GM04503 (cell line): ENCODE measurements at regions not wholly inside any gene's neighbourhood (a gene's known extent, or its start where the extent isn't known, plus 50 kb on each side); places are given as distances from the start of the nearest gene placed in this dataset.

Source experiments
- DNase-seq: peaks from one replicate; pipeline ENCODE4 v3.0.0-alpha.2; 2012; ENCODE audit warnings: low read depth

DNA sequence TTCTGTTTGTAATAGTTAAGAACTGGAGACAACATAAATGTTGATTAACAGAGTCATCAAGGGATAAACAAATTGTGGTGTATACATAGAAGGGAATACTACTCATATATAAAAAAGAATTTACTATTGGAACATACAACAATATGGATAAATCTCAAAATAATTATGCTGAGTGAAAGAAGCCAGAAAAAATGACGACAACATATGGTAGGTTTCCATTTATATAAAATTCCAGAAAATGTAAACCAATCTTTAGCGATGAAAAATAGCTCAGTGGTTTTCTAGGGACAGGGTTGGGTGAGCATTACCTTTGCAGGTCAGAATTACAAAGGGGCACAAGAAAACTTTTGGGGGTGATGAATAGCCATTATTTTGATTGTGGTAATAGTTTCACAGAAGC, 431.6 kb downstream of the PTPRU start:
- no peak for DNase-seq

DNA sequence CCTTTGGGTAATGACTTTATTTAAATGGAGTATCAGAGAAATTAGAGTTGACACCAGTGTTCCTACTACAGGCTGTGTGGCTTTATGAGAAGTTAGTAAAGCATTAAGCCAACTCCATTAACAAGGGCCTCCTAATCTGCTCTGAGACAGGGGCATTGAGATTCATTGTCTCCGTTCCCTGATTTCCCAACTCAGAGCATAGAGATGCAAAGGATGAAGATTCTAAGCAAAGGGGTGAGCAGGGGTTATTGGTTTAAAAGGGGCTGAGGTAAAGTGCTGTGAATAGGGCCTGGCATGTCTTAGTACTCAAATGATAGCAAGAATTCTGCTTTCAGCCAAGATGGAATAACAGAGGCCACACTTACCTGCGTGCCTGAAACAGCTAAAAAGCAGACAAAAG, 428.4 kb downstream of the PTPRU start:
- DNase-seq: no peak

DNA sequence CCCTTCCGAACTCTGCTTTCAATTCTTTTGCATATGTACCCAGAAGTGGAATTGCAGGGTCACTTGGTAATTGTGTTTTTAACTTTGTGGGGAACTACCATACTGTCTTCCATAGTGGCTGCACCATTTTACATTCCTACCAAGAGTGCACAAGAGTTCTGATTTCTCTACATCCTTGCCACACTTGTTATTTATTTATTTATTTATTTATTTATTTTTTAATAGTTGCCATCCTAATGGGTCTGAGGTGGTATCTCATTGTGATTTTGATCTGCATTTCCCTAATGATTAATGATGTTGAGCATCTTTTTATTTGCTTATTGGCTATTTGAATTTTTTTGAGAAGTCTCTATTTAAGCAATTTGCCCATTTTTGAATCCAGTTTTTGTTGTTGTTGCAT, 422.4 kb downstream of the PTPRU start:
- no peak for DNase-seq

DNA sequence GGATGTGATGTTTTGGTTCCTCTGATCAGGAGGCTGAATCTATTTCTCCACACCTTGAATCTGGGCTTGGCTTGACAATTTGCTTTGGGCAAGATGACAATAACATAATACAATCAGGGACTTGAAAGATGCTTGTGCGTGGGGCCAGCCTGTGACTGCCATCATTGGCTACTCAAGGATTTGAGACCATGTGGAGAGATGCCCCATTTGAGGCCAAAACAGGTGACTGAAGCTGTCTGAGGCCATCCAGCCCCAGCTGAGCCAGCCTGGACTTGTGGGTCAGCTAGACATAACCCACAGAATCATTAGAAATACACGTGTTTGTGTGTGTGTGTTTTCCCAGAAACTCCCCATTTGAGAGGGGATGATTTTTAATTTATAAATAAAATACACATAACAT, 421.5 kb downstream of the PTPRU start:
- DNase-seq: no peak

DNA sequence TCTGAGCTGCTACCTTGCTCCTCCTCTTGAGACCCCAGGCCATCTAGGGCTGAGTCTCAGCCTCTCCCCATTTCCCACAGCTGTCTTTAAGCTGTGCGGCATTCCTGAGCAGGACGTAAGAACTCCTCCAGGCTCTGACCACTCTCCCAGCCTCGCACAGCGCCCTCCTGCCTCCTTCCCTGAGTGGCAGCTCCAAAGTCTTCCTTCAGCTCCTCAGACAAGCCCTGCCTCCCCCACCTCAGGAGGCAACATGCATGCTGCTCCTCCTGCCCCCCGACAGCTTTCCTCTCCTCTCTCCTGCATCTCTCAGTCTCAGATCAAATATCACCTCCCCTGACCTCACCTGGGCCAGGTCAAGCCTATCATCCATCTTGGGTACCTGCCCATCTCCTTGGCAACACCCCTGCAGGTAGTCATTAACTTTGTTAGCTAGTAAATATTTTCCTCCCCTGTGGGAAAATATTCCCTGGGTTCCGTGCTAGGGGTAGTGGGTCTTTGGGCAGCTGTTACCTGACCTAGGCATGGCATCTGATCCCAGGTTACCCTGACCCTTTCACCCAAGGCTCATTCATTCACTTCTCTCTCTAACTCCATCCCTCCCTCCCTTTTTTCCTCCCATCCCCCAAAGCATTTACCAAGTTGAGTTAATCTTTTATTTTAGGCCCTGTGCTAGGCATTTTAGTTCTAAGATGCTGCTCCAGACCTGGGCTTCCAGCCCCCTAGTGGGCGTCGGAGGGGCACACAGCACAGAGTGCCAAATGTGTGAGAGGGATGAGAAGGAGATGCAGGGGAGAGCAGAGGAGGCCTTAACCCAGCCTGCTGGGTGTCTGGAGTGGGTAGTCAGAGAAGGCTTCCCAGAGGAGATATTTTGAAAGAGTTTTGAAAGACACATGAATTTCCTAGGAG, 419.9 kb downstream of the PTPRU start:
- DNase-seq: no peak

DNA sequence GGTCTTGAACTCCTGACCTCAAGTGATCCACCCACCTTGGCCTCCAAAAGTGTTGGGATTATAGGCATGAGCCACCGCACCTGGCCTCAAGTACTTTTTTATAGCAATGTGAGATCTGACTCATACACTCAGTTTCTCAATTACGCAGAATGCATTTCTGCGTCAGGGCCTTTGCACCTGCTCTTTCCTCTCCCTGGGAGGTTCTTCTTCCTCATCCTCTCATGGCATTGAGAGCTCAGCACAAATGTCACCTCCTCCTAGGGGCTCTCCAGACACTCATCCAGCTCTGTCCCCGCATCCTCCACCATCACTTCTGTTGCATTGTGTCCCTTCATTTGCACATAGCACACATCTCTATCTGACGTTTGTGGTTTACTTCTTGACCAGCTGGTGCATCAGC, 418.8 kb downstream of the PTPRU start:
- no peak for DNase-seq

DNA sequence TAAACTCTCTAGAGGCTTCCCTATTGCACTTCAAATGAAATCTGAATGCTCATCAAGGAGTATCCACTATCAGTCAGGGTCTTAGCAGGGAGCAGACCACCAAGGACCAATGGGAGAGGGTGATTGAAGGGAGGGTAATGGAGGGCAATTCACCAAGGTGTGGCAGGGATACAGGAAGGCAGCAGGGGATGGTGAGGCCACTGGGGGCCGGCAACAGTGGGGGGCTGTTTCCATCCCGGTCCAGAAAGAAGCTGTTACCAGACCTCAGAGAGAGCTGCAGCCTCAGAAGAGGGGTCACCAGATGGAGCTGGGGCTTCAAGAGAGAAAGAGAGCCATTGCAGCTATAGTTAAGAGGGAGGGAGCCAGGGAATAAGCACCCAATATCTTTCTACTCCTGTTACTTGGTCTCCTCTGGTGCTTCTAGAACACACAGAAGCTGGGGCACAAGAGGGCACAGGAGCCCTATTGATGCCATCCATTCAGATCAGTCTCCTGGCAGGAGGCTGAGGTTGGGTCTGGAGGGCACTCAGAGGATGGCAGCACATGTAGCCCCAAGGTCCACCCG, 417.6 kb downstream of the PTPRU start:
- no peak for DNase-seq

DNA sequence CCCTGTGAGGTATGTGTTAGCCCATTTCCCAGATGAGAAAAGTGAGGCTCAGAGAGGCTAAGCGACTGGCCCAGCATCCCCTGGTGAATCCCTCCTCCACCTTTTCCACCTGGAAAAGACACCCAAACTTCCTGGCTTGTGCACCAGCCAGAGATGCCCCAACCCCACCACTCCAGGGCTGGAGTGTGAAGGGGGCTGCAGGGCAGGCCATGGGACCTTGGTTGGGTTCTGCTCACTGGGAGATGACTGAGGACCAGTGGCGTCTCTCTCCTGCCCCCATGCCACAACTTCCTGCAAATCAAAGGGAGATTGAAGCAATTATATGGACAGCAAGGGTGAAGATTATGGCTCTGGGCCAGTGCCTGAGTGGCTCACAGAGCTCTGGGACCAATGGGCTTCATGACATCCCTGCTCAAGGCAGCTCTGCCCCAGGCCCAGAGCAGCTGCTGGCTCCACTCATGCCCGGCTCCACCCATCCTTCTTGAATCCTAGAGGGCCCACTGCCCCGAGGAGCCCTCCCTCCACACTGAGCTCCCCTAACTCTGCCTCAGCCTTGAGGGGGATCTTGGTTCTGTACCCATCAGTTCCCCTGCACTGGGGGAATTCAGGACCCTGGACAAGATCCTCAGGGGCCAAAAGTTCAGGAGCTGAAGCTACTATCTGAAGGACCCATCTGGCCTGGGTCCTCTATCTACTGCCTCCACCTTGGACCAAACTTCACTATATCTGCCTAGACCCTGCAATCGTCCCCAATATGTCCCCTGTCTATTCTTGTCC, 416.9 kb downstream of the PTPRU start:
- DNase-seq: no peak

DNA sequence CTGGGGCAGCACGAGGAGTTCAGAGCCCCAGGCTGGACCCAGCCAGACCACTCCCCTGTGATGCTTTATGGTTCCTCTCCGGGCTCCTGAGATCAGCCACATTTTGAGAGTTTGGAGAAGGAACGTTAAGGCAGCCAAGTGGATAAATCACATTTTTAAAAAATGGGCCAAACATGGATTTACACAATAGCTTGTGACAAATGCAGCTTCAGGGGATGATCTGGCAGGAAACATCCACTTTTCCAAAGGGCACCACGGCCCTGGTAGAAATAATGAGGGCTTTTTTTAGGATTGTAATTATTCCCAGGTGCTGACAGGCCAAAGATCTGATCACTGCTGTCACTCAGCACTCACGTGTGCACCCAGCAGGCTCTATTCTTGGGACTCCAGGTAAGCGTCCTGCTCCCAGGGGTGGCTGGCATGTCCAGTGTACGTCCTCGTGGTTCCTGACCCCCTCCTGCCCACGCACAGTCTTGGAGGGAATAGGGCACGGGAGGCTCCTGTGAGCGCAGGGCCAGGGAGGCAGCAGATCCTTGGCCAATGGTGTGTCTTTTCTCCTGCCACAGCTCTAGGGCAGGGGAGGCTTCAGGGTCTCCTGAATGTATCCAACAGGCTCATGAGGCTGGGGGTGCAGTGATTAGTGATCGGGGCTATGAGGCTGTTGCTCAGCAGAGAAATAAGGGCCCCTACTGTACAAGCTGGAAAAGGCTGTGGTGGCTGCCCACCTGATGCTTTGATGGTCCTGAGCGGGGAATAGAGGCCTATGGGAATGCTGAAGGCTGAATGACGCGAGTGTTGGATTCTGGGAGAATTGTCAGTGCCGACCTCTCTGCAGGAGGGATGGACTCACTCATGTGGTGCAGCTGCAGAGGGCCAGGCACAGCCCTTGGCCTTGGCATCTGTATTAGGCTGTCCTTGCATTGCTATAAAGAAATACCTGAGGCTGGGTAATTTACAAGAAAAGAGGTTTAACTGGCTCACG, 415.7 kb downstream of the PTPRU start:
- DNase-seq: no peak

DNA sequence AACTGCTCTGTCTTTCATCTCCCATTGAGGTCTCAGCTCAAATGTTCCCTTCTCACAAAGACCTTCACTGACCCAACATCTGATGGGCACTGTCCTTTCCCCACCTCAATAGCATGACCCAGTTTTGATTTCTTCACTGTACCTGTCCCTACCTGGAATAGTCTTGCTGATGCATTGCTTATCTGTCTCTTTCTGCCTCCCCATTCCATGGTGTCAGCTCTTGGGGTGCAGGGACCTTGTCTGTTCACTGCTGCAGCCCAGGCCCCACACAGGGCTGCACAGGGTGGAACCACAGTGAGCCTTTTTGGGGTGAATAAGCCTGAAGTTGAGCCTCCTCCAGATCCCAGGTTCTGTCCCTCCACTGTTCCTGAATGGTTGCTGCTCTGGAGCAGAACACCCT, 414.9 kb downstream of the PTPRU start:
- DNase-seq: no peak

DNA sequence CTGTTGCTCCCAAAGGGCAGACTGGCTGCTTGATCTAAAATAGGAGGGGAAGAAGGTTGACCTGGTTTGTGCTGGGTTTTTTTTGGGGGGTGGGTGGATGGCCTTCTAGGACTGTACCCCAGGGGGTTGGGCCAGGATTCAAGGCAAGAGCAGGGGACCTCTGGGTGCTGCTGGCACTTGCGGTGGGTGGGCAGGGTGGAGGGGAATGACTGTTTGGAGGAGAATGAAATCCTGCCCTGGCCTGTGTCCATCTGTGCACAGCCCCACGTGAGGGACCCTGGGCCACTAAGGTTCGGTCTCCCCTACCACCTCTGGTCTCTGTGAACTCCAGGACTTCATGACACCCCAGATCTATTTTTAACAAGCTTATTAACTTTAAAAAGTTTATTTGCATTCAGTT, 414.2 kb downstream of the PTPRU start:
- no peak for DNase-seq

DNA sequence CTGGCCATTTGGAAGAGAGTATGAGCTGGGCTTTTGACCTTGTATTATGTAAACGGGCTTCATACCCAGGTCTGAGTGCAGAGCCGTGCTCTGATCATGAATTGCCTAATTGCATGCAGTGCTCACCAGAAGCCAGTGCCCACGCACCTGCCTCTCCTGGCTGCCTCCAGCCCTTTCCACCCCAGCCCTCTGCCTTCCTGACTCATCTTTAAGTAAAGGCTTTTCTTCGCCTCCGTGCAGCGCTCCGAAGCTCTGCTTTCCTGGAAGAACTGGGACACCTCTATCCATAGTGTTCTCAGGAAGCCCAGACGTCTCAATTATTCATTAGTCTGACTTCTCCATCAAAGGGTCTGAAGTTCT, 413.7 kb downstream of the PTPRU start:
- DNase-seq: no peak

DNA sequence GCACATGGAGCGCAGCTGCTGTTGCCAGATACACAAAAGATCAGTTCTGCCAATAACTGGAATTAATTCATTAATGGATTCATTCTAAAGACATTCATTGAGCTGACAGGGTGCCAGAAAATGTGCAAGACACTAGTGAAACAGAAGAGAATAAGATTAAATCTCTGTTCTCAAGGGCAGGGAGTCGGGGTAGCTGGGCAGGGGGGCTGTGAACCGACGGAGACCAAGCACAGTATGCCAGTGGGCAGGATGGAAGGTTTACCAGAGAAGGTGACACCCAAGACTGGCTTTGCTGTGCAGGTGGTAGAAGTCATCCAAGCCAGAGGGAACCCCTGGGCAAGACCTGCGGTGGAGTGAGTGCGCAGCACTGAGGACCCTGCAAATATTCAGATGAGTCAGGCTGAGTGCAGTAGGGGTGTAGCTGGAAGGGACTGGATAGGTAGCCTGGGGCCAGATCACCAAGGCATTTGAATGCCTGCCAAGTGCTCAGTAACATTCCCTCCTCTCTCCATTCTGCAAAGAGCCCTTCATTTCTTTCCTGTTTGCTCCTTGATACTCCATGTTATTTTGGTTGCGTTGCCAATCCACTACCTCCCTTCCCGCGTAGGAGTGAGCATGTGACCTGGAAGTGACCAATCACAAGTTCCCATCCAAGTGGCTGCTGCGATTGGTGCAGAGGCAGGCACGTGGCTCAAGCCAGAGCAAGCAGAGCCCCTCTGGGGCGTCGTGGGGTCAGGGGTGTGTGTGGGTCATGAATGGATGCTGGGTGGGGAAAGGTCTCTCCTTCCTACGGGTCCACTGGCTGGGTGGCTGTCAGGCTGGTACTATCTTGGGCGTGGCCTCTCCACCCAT, 413.1 kb downstream of the PTPRU start:
- no peak for DNase-seq

DNA sequence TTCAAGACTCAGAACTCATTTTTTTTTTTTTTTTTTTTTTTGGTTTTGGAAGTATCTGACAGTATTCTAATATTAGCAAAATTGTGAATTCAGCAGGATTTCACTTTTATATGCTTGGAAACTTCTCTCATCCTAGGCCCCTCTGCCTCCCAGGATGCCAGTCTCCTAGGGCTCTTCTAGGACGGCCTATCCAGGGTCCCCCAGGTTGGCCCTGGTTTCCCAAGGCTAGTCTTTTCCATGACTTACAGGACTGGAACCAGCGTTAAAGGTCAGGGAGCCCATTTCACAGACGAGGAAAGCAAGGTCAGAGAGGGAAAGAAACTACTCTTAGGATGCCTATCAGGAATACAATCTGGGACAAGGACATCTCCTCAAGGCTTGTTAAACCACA, 412.5 kb downstream of the PTPRU start:
- no peak for DNase-seq

DNA sequence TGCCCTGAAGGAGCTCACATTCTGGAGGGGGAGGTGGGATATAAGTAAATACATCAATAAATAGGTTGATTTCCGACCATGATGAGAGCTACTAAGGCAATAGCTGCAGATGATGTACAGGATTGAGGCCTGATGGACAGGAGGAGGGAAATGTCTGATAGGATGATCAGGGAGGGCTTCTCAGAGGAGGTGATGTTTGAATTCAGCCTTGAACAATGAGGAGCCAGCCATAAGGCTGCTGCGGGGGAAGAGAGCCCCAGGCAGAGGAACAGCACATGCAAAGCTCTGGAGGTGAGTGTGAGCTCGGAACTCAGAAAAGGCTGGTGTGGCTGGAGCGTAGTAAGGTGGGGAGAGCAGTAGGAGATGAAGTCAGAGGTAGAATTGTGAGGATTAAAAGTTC, 411.7 kb downstream of the PTPRU start:
- DNase-seq: no peak

DNA sequence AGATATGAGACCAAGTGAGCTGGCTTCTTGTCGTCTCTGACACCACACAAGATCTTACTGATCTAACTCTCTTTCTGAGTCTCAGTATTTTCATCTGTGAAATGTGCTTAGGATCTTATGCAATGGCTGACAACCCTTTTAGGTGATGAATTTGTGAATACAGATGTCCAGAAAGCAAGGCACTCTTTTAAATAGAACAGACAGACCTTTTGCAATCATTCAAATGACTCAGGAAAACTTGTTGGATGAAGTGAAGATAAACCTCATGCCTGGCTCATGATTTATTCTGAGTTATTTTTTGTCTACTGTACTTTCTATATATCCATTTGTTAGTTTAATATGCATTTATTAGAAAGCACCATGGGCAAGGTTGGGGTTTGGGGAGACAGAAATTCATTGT, 411.3 kb downstream of the PTPRU start:
- DNase-seq: no peak

DNA sequence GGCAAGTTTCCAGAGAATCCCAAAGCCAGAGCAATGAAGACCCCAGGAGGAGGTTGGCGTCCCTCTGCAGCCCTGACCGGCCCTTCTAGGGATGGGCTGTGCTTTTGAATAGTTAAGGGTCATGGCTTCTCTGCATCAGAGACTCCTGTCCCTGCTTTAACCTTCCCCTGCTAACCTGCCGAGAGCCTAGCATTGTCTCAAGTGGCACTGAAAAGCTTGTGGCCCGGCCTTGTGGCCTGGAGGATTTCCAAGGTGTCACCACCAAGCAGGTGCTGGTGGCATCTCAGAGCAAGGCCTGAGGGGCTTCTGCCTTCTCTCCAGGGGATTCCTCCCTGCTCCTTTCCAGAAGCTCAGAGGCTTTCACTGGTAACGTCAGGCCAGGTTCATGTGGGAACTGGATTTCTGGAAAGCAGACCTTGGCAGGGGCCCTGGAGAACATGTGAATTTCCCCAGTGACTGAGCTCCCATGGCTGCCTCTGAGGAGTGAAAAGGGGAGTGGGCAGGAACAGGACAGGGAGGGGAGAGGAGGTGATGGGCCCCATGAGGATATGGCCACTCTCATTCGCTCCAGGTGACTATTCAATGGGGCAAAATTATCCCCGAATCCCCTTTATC, 409.9 kb downstream of the PTPRU start:
- no peak for DNase-seq

DNA sequence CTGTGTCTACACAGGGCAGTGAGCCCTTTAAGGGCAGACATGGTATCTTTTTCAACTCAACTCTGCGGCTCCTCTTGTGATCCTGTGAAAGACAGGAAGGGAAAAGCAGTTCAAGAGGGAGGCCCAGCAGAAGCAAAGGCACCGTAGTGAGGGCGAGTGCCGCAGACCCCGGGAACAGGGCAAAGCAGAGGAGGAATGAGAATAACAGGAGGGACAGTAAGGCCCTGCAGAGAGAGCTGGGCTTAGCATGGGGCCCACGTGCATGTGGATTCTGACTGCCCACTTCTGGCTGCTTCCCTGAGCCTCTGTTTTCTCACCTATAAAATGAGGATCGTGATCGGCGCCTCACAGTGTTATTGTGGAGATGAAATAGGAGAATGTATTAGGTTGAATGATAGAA, 409.3 kb downstream of the PTPRU start:
- DNase-seq: no peak

DNA sequence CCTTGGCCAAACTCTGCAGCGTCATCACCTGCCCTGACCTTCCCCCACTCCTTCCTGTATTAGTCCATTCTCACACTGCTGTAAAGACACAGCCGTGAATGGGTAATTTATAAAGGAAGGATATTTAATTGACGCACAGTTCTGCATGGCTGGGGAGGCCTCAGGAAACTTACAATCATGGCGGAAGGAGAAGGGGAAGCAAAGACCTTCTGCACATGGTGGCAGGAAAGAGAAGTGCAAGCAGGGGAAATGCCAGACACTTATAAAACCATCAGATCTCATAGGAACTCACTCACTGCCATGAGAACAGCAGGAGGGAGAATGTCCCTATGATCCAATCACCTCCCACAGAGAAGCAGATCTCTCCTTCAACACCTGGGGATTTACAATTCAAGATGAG, 408.5 kb downstream of the PTPRU start:
- DNase-seq: no peak

DNA sequence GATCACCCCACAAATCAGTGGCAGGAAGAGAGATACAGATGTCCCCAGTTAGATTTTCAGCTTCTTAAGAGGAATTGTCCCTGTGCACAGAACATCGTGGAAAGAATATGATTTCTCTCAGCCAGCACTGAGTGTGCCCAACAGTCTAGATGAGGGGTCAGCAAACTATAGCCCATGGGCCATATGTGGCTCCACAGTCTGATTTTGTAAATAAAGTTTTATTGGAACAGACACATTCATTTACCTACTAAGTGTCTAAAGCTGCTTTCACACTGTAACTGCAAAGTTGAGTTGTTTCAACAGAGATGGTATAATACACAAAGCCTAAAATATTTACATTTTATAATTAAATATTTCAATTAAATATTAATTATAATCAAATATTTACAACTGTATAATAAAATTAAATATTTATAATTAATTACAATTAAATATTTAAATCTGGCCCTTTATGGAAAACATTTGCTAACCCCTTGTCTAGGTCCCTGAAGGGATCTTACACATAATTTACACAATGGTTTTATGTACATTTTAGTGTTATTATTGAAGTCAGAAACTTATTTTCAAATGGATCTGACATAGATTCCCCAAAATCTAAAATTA, 407.6 kb downstream of the PTPRU start:
- no peak for DNase-seq
